A172 (cell line): ENCODE measurements at regions not wholly inside any gene's neighbourhood (a gene's known extent, or its start where the extent isn't known, plus 50 kb on each side); places are given as distances from the start of the nearest gene placed in this dataset.
"Not testable (repeated sequence)": the region's sequence is repeated elsewhere in the genome, so short reads cannot be mapped to it uniquely, and the experiment has no call there.

ENCODE experiments used
- DNase-seq: peaks from one replicate; pipeline ENCODE4 v3.0.0-alpha.2; 2015; ENCODE audit warnings: low spot score

DNA sequence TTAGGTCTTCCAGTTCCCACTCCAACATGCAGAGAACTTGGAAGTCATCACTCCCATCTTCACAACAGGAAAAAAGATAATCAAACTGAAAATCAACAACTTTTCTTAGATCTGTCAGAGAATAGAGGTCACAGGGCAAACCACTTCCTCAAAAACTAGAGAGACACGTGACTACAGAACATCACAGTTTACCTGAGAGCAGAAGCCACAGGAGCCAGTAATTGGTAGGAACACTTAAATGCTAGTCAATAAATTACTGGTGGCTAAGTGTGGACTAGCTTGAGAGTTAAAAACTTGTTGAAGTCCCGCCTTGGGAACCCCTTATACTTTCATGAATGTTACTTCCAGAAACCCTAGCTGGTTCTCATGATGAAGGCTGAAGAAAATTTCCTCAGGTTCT, 81.1 kb downstream of the THSD1 start:
- not testable (repeated sequence) for DNase-seq

DNA sequence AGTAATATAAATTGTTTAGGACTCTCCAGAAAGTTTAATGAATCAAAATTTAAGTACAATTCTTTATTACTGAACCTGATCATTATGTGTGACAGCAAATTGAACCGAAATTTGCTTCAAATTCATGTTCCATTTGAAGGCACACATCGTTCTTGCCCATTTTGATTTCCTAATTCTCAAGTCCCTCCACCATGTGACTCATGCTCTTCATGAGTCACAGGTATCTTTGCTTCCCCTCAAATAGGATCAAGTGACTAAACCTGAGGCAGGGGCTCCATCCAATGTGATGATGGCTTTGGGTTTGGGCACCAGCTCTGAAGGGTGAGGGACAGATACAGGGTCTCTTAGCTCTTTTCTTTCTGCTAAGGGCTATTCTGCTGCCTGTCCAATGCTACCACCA, 86.1 kb downstream of the THSD1 start:
- no peak for DNase-seq

DNA sequence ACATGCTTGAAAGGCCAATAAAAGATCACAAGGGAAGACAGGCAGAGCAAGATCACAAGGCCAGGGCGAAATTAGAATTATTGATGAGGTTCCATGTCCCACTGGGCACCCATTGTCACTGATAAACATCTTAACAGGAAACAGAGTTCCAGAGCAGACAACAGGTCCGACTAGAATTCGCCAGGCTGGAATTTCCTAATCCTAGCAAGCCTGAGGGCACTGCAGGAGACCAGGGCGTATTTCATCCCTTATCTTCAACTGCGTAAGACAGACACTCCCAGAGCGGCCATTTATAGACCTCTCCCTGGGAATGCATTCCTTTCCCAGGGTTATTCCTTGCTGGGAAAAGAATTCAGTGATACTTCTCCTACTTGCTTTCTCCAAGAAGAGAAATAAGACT, 96.1 kb downstream of the THSD1 start:
- DNase-seq, result not testable (repeated sequence)

DNA sequence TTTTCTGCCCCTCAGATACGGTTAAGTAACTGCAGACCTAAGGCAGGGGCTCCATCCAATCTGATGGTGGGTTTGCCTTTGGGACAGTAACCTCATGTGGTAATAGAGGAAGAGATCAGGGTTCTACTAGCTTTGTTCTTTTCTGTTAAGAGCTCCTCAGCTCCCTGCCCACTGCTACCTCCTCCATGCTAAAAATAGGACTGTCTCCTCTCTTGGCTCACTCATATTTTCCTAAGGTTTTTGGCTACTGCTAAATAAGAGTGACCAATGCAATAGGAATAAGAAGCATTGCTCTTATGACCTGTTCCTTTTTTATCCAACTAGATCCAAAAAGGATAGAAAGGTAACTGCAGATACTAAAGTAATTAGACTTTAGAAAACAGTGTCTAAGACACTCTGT, 99.6 kb downstream of the THSD1 start:
- not testable (repeated sequence) for DNase-seq

DNA sequence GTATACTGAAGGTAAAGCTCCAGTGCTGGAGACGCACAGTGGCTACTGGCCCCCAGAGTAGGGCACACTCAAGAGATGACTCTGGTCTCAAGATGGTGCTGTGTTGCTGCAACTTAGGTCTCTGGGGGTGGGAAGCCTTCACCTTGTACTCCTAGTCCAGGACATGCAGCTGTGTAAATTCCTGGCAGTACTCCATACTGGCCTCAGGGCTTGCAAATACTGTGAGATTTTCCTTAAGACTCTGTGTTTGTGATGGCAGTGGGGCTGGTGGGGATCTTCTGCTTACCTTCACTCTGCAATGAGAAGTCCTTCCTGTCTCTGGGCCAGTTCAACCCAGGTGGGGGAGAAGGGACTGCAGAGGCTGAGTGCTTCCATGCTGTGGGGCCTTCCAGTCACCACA, 102.9 kb downstream of the THSD1 start:
- not testable (repeated sequence) for DNase-seq

DNA sequence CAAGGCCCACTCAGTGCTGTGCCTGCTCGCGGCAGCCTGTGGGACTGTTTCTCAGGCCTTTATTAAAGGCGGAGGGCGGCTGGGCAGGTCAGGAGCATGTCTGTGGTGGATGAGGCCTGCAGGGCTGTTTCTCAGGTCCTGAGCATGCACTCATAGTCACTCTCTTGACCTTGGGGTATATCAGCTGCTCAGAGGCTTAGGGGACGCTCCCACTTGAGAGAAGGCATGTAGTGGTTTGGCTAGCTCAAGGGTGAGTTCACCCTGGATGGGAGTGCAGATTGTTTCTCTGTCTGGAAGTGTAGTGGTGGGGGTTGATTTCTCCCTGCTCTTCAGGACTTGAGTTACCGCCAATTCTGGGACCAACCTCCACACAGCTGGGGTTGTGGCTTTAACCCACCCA, 103.3 kb downstream of the THSD1 start:
- DNase-seq, result not testable (repeated sequence)

DNA sequence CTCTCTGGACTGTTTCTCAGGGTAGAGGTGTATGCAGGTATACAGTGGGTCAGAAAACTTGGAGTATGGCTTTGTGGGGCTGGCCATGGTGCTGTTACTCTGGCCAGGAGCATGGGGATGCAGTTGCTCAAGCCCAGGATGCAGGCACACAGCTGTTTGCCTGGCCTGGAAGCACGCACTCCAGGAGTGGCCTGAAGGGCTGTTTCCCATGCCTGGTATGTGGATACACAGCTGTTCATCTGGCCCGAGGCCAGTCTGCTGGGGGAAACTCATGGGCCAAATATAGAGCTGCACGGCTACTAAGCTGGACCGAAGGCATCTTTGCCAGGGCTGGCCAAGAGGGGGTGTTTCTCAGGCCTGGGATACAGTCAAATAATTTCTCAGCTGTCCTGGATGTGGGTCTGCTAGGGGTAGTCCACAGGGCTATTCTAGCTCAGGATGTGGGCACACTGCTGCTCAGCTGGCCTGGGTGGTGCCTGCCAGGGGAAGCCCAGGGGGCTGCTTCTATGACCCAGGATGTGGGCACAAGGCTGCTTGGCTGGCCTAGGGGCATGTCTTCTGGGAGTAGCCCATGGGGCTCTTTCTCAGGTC, 104.1 kb downstream of the THSD1 start:
- not testable (repeated sequence) for DNase-seq

DNA sequence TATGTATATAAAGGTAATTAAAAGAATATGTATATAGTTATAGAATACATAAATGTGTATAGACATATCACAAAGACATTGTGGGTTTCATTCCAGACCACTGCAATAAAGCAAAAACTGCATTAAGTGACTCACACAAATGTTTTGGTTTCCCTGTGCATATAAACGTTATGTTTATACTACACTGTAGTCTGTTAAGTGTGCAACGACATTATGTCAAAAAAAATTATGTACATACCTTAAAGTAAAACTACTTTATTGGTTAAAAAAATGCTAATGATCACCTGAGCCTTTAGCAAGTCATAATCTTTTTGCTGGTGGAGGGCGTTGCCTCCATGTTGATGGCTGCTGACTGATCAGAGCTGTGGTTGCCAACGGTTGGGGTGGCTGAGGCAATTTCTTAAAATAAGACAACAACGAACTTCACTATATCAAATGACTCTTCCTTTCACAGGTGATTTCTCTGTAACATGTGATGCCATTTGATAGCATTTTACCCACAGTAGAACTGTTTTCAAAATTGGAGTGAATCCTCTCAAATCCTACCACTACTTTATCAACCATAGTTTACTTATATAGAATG, 107.8 kb downstream of the THSD1 start:
- DNase-seq, result not testable (repeated sequence)

DNA sequence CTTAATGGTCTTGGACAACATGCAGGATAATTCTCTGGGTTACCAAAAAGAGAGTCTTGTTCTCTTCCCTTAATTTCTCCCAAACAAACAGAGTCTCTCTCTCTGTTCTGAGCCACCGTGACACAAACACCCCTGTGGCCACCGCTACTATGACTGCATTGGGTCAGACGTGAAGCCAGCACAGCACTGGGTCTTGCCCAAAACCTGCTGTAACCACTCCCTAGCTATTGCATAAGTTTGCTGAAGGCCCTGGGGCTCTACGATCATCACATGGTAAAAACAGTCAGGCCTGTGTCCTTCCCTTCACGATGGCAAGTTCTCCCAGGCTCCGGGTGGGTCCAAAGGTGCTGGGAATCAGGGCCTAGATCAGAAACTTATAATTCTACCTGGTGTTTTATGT, 117.1 kb downstream of the THSD1 start:
- not testable (repeated sequence) for DNase-seq

DNA sequence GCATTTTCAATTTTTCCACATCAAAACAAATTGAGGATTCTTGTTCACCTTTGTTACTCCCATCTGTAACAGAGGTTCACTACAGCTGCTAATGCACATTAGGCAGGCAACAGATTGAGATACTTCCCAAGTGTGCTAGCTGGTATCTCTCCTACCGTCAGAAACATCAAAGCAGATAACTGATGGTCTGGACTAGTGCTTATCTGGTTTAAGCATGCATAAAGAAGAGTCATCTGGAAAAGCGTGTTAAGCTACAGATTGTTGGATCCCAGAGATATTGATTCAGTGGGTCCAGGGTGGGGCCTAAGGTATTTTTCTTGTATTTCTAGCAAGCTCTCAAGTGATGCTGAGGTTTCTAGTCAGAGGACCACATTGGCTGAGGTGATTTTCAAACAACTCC, 122.0 kb upstream of the NEK3 start:
- not testable (repeated sequence) for DNase-seq

DNA sequence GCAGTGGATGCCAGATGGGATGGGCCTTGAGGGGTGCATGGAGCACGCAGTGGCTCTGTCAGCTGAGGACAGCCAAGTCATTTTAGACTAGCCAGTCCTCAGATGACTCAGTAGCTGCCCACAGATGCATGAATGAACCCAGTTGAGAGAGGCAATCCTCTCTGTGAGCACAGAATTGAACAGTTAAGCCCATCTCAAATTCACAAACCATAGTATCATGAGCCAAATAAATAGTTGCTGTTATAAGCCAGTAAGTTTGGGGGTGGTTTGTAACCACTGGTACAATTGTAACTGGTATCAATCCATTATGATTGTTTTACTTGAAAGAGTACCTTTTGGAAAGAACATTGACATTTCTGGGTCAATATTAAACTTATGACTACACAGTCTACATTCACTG, 120.0 kb upstream of the NEK3 start:
- not testable (repeated sequence) for DNase-seq

DNA sequence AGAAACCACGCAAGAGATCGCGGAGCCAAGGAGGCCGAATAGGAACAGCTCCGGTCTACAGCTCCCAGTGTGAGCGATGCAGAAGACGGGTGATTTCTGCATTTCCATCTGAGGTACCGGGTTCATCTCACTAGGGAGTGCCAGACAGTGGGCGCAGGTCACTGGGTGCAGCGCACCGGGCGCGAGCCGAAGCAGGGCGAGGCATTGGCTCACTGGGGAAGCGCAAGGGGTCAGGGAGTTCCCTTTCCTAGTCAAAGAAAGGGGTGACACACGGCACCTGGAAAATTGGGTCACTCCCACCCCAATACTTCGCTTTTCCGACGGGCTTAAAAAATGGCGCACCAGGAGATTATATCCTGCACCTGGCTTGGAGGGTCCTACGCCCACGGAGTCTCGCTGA, 94.9 kb upstream of the NEK3 start:
- DNase-seq, result not testable (repeated sequence)

DNA sequence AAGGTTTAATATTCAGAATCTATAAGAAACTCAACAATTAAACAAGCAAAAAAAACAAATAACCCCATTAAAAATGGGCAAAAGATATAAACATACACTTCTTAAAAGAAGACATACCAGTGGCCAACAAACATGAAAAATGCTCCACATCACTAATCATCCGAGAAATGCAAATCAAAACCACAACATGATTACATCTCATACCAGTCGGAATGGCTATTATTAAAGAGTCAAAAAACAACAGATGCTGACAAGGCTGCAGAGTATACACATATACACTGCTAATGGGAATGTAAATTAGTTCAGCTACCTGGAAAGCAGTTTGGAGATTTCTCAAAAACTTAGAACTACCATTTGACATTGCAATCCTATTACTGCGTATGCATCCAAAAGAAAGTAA, 81.4 kb upstream of the NEK3 start:
- DNase-seq, result not testable (repeated sequence)

DNA sequence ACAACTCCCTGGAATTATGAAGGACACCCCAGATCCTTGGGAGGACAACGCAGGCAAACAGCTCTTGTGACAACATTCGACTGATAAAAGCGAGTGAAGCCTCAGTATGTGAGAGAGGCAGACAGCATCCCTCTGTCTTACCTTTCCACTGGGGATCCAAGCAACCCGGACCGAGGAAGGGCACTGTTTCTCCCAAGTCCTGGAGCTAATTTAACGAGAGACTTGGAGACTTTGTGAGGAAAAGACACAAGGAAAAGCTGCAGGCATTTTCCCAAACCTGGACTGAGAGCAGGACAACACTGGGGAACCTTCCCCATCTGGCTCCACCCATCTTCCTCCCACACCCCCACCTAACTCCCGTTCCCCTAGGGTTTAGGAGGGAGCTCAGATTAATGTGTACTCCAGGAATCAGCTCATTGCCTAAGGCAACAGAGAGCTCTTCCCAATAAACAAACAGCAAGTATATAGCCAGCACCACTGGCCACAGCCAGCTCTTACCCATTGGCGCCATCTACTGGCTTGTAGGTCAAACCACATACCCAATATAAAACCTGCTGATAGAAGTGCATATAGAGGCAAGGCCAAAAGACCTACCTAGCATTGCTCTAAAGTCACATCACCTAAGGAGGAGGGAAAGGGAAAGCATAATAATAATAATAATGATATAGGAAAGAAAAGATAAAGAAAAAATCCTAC, 76.7 kb upstream of the NEK3 start:
- DNase-seq, result peak; percentile 59

DNA sequence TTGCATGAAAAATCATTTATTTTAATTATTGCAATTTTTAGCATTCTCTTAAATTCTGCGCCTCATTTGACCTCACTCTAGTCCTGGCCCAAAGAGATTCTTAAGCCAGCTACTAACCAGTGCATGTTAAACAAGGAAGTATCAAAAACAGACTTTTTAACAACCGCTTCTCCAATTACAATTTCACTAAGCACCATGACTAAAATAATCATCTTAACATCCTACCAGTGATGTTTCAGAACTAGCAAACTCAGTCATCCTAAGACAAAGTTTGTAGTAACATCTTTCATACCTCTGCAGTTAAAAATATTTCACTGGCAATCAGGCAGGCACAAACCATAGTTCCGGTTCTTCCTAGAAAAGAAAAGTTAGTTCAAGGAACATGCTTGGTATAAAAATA, 75.5 kb upstream of the NEK3 start:
- not testable (repeated sequence) for DNase-seq

DNA sequence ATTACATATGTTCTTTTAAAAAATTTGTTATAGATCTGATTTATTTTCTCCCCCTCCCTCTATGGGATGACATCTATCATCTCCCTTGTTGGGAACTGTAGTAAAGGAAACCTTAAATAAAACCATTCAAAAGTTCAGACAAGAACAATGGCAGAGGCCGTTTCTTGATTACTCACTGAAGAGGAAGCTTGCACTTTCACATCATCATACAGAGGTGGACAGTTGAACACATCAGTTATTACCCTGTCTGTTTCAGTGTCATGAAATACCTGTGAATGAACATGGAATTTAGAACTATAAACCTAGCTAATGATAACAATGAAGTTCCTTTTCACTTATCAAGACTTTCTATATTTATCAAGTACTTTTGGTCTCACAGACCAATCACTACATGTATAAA, 63.7 kb upstream of the NEK3 start:
- not testable (repeated sequence) for DNase-seq

DNA sequence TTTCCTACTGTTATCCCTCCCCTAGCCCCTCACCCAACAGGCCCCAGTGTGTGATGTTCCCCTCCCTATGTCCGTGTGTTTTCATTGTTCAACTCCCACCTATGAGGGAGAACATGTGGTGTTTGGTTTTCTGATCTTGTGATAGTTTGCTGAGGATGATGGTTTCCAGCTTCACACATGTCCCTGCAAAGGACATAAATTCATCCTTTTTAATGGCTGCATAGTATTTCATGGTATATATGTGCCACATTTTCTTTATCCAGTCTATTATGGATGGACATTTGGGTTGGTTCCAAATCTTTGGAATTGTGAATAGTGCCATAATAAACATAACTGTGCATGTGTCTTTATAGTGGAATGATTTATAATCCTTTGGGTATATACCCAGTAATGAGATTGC, 54.5 kb upstream of the NEK3 start:
- not testable (repeated sequence) for DNase-seq

DNA sequence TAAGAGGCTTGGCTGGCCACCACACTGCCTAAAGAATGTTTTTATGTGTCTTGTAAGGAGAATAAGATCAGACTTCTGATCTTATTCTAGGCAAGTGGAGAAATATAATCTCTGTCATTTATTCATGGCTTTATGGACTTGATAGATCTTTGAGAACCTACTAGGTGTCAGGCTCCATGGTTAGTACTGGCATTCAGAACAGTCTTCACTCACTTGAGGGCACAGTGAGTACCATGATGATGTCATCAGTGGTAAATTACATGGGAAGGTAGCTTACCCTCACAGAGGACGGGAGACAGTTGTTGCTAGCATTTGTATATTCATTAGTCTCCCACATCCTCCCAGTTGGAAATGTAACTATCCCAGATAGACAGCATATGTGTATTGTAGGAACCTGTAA, 53.5 kb upstream of the NEK3 start:
- DNase-seq, result not testable (repeated sequence)

DNA sequence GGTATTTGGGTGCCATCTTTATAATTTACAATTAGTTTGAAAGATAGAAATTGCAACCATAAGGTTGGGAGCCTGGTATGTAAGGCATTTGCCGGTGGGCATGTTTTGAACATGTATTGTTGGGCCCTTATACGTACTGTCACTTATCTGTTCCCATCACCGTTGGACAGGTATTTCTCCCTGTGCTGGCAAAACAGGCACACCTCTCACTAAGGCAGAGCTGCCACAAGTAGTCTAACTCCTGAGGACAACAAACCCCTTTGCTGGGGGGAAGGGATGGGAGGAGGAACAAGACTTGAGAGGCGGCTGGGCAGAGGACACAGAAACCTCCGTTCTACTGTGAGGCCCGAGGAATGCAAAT, 52.0 kb upstream of the NEK3 start:
- DNase-seq, result not testable (repeated sequence)

DNA sequence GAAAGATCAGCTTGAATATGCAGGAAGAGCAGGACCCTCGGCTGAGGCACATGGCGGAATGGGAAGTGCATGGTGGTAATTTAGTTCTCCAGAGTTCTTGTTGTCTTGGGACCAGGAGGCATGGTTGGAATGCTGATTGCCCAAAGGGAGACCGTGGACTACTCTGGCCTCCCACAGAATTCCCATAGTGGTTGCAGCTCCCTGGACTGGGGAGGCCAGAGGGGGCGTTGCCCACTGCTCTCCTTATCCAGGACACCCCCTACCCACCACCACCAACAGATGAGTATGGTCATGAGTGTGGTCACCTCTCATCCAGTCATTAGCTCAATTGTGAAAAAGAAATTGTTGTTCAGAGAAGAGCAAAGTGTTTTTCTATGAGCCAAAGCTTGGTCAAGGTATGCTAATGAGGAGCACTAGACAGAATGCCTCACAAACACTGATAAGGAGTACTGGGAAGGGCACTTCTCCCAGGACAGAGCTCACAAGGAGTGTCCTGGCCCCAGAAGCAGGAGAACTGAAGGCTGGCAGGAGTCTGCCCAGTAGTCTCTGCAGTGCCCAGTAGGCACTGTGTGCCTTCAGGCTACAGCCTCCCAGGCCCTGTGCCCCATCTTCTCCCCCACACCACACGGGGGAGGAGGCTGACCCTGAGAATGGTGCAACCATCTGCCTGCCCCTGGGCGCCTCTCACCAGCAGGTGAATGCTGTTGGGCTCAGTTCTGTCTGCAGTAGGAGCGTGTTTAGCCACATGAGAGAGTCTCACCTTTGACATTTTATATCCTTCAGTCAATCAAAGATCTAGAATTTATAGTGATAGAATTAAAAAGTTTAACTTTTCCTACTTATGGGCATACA, 51.4 kb upstream of the NEK3 start:
- not testable (repeated sequence) for DNase-seq
